Inferior parietal cortex (tissue), 1 donor: ENCODE measurements at regions not wholly inside any gene's neighbourhood (a gene's known extent, or its start where the extent isn't known, plus 50 kb on each side); places are given as distances from the start of the nearest gene placed in this dataset.
"Not testable (repeated sequence)": the region's sequence is repeated elsewhere in the genome, so short reads cannot be mapped to it uniquely, and the experiment has no call there.

Source experiments
- DNase-seq: peaks from one replicate; pipeline ENCODE4 v3.0.0-alpha.2; 2016; ENCODE audit errors: extremely low spot score

GRCh38 chr17:27209316-27209715 is 84.6 kb upstream of the WSB1 start:
- no peak for DNase-seq

GRCh38 chr17:27210809-27211208 is 83.1 kb upstream of the WSB1 start:
- DNase-seq, result not testable (repeated sequence)

GRCh38 chr17:27216836-27217235 is 77.1 kb upstream of the WSB1 start:
- DNase-seq, result no peak

GRCh38 chr17:27217631-27218030 is 76.3 kb upstream of the WSB1 start:
- DNase-seq, result no peak

- DNase-seq, result no peak
Measured at GRCh38 chr17:27218041-27218440, 75.9 kb upstream of the WSB1 start.

- DNase-seq, result no peak
Measured at GRCh38 chr17:27218719-27219488, 75.0 kb upstream of the WSB1 start.

- DNase-seq, result no peak
Measured at GRCh38 chr17:27222515-27222914, 71.4 kb upstream of the WSB1 start.

- DNase-seq, result no peak
Measured at GRCh38 chr17:27224526-27225315, 69.2 kb upstream of the WSB1 start.

GRCh38 chr17:27226611-27227230 is 67.2 kb upstream of the WSB1 start:
- no peak for DNase-seq

GRCh38 chr17:27230996-27231395 is 62.9 kb upstream of the WSB1 start:
- no peak for DNase-seq

GRCh38 chr17:27232328-27232727 is 61.6 kb upstream of the WSB1 start:
- DNase-seq, result no peak

GRCh38 chr17:27233059-27233458 is 60.9 kb upstream of the WSB1 start:
- no peak for DNase-seq

GRCh38 chr17:27233776-27234175 is 60.1 kb upstream of the WSB1 start:
- DNase-seq, result no peak

- DNase-seq, result peak; percentile 96
Measured at GRCh38 chr17:27236717-27237315, 57.1 kb upstream of the WSB1 start.

GRCh38 chr17:27237890-27238289 is 56.0 kb upstream of the WSB1 start:
- no peak for DNase-seq

GRCh38 chr17:27239046-27239445 is 54.9 kb upstream of the WSB1 start:
- no peak for DNase-seq

- DNase-seq, result no peak
Measured at GRCh38 chr17:27239584-27239983, 54.3 kb upstream of the WSB1 start.

GRCh38 chr17:27240086-27240801 is 53.7 kb upstream of the WSB1 start:
- no peak for DNase-seq

GRCh38 chr17:27240802-27241155 is 53.1 kb upstream of the WSB1 start:
- DNase-seq, result no peak

- DNase-seq, result no peak
Measured at GRCh38 chr17:27241346-27241946, 52.5 kb upstream of the WSB1 start.

GRCh38 chr17:27242951-27243350 is 51.0 kb upstream of the WSB1 start:
- DNase-seq, result no peak
